GM23338 (cell line): ENCODE measurements at regions not wholly inside any gene's neighbourhood (a gene's known extent, or its start where the extent isn't known, plus 50 kb on each side); places are given as distances from the start of the nearest gene placed in this dataset.

Experiments
- ATAC-seq: fragments of 200-7000 bp; cut with Tn5 transposase; 3 replicates; pipeline ENCODE4 v1.9.1; 2020
- DNase-seq: peaks from one replicate; pipeline ENCODE4 v3.0.0-alpha.2; 2015; ENCODE audit warnings: low spot score
- H2AFZ ChIP-seq: fragments of 200-600 bp; sonication (generic); 2 replicates; pipeline ENCODE4 v1.8.0; 2016; ENCODE audit warnings: antibody characterized with exemption, mild to moderate bottlenecking, moderate library complexity
- H3F3A ChIP-seq: fragments of 200-600 bp; sonication (generic); replicated peaks from 2 replicates; pipeline ENCODE4 v1.8.0; 2017; ENCODE audit warnings: antibody characterized with exemption, mixed run types, low read depth
- H3K27ac ChIP-seq: fragments of 200-600 bp; sonication (generic); 2 replicates; pipeline ENCODE4 v1.6.1; 2016; ENCODE audit warnings: low read depth
- H3K27me3 ChIP-seq: fragments of 200-600 bp; sonication (generic); 2 replicates; pipeline ENCODE4 v1.8.0; 2016; ENCODE audit warnings: mild to moderate bottlenecking, mixed run types, moderate library complexity; ENCODE audit not compliant: insufficient read depth
- H3K36me3 ChIP-seq: fragments of 200-600 bp; sonication (generic); 2 replicates; pipeline ENCODE4 v1.8.0; 2016; ENCODE audit warnings: mild to moderate bottlenecking; ENCODE audit not compliant: insufficient read depth
- H3K4me1 ChIP-seq: fragments of 200-600 bp; sonication (generic); 2 replicates; pipeline ENCODE4 v1.8.0; 2016; ENCODE audit warnings: mild to moderate bottlenecking, moderate library complexity; ENCODE audit not compliant: insufficient read depth
- H3K4me2 ChIP-seq: fragments of 200-600 bp; sonication (generic); 2 replicates; pipeline ENCODE4 v1.7.1; 2017; ENCODE audit warnings: mixed run types
- H3K4me3 ChIP-seq: fragments of 200-600 bp; sonication (generic); 2 replicates; pipeline ENCODE4 v1.6.1; 2016; ENCODE audit warnings: mixed run types
- H3K79me2 ChIP-seq: fragments of 200-600 bp; sonication (generic); replicated peaks from 2 replicates; pipeline ENCODE4 v1.8.0; 2017; ENCODE audit warnings: mild to moderate bottlenecking; ENCODE audit not compliant: insufficient read depth
- H3K9me2 ChIP-seq: fragments of 200-600 bp; sonication (generic); 2 replicates; pipeline ENCODE4 v1.8.0; 2017; ENCODE audit not compliant: insufficient read depth
- H4K20me1 ChIP-seq: fragments of 200-600 bp; sonication (generic); replicated peaks from 2 replicates; pipeline ENCODE4 v1.8.0; 2017; ENCODE audit warnings: mild to moderate bottlenecking; ENCODE audit not compliant: insufficient read depth
- H3K27ac Mint-ChIP-seq: 2 replicates; pipeline ENCODE4 v1.8.0; 2020; ENCODE audit warnings: inconsistent platforms, mild to moderate bottlenecking, moderate library complexity, mixed read lengths
- H3K27me3 Mint-ChIP-seq: 3 replicates; pipeline ENCODE4 v1.8.0; 2022; ENCODE audit warnings: low read depth, mild to moderate bottlenecking, moderate library complexity, mixed read lengths, inconsistent platforms; ENCODE audit not compliant: insufficient read depth, poor library complexity
- H3K36me3 Mint-ChIP-seq: 3 replicates; pipeline ENCODE4 v1.8.0; 2021; ENCODE audit warnings: low read depth, mild to moderate bottlenecking, inconsistent platforms, moderate library complexity, mixed read lengths
- H3K4me1 Mint-ChIP-seq: 3 replicates; pipeline ENCODE4 v1.8.0; 2020; ENCODE audit warnings: mild to moderate bottlenecking, inconsistent platforms, mixed read lengths
- H3K4me3 Mint-ChIP-seq: 3 replicates; pipeline ENCODE4 v1.8.0; 2021; ENCODE audit warnings: moderate library complexity, mild to moderate bottlenecking, inconsistent platforms, mixed read lengths
- H3K9me3 Mint-ChIP-seq: 3 replicates; pipeline ENCODE4 v1.8.0; 2020; ENCODE audit warnings: moderate library complexity, mild to moderate bottlenecking, inconsistent platforms, mixed read lengths
- CREB1 ChIP-seq: fragments of 250-450 bp; sonication (Bioruptor Pico); IDR thresholded peaks from 2 replicates; pipeline ENCODE4 v1.5.0; 2020; ENCODE audit warnings: low read depth, mild to moderate bottlenecking, moderate library complexity
- CTCF ChIP-seq, 2 experiments: fragments of 200-600 bp in 1 of 2; sonication (generic) in 1 of 2; conservative IDR thresholded peaks; 2 replicates each; pipeline versions ENCODE4 v1.5.1 to v1.6.1; 2016 to 2017; ENCODE audit warnings: antibody characterized with exemption in 2 of 2, low read depth in 2 of 2, mild to moderate bottlenecking in 2 of 2, moderate library complexity in 1 of 2
- ETS1 ChIP-seq: IDR thresholded peaks from 2 replicates; pipeline ENCODE4 v1.6.1; 2016; ENCODE audit warnings: antibody characterized with exemption
- EZH2 ChIP-seq: fragments of 200-600 bp; sonication (generic); IDR thresholded peaks from one replicate; pipeline ENCODE4 v1.8.0; 2017; ENCODE audit warnings: antibody characterized with exemption, mild to moderate bottlenecking, low read depth; ENCODE audit not compliant: unreplicated experiment
- EZH2phosphoT487 ChIP-seq: fragments of 200-600 bp; sonication (generic); IDR thresholded peaks from one replicate; pipeline ENCODE4 v1.8.1; 2018; ENCODE audit warnings: antibody characterized with exemption; ENCODE audit not compliant: unreplicated experiment
- JUNB ChIP-seq: IDR thresholded peaks from one replicate; pipeline ENCODE4 v1.6.1; 2016; ENCODE audit warnings: antibody characterized with exemption; ENCODE audit not compliant: unreplicated experiment
- NANOG ChIP-seq: IDR thresholded peaks from 2 replicates; pipeline ENCODE4 v1.6.1; 2016; ENCODE audit warnings: antibody characterized with exemption, borderline replicate concordance
- REST ChIP-seq: IDR thresholded peaks from one replicate; pipeline ENCODE4 v1.6.1; 2018; ENCODE audit warnings: antibody characterized with exemption; ENCODE audit not compliant: unreplicated experiment
- STAT1 ChIP-seq: IDR thresholded peaks from one replicate; pipeline ENCODE4 v1.6.1; 2016; ENCODE audit warnings: antibody characterized with exemption; ENCODE audit not compliant: unreplicated experiment
- ZNF114 ChIP-seq: fragments of 250-450 bp; sonication (Bioruptor Pico); IDR thresholded peaks from 2 replicates; pipeline ENCODE4 v1.5.0; 2020; ENCODE audit warnings: mild to moderate bottlenecking, moderate library complexity

- Mint-ChIP-seq H3K9me3 (peaks cover 47% of the 10 kb centered on the region), H3K27ac (no peak overlapping the region), H3K4me3 (no peak overlapping the region), H3K4me1 (no peaks in the 10 kb centered on the region), H3K36me3 (peaks cover 3% of the 10 kb centered on the region; the same call in 1 of the 3 replicates), H3K27me3 (no peaks in the 10 kb centered on the region)
- Histone ChIP-seq H3K79me2 (no peaks in the 10 kb centered on the region), H3K27ac (no peak overlapping the region), H3K9me2 (no peaks in the 10 kb centered on the region), H3K4me2 (no peak overlapping the region), H3K4me3 (peak overlapping the region; percentile 32; the same call in 1 of the 2 replicates), H3K27me3 (no peaks in the 10 kb centered on the region), H4K20me1 (no peaks in the 10 kb centered on the region), H2AFZ (no peak overlapping the region), H3K36me3 (no peaks in the 10 kb centered on the region), H3K4me1 (no peaks in the 10 kb centered on the region), H3F3A (no peaks in the 10 kb centered on the region)
- TF ChIP-seq JUNB (no peak), ZNF114 (CRISPR knock-in tag) (no peak), EZH2phosphoT487 (no peak), NANOG (no peak), EZH2 (no peak), REST (no peak), CREB1 (CRISPR knock-in tag) (no peak), ETS1 (no peak), CTCF (conservative IDR thresholded peaks at IDR 0.05; ENCODE audit: low read depth in 2 of 2) (no peak), STAT1 (no peak)
- ATAC-seq (peak; percentile 77), DNase-seq (peak; percentile 4)
Measured at GRCh38 chrY:26408671-26409328, 786.9 kb downstream of the CDY1 start.
